ENCODE measurements at regions not wholly inside any gene's neighbourhood (a gene's known extent, or its start where the extent isn't known, plus 50 kb on each side); places are given as distances from the start of the nearest gene placed in this dataset.
"Not testable (repeated sequence)": the region's sequence is repeated elsewhere in the genome, so short reads cannot be mapped to it uniquely, and the experiment has no call there.

DNA sequence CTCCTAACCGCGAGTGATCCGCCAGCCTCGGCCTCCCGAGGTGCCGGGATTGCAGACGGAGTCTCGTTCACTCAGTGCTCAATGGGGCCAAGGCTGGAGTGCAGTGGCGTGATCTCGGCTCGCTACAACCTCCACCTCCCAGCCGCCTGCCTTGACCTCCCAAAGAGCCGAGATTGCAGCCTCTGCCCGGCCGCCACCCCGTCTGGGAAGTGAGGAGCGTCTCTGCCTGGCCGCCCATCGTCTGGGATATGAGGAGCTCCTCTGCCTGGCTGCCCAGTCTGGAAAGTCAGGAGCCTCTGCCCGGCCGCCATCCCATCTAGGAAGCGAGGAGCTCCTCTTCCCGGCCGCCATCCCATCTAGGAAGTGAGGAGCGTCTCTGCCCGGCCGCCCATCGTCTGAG, 58.8 kb upstream of the ANKRD30BL start:
- not testable (repeated sequence) for DNase-seq

DNA sequence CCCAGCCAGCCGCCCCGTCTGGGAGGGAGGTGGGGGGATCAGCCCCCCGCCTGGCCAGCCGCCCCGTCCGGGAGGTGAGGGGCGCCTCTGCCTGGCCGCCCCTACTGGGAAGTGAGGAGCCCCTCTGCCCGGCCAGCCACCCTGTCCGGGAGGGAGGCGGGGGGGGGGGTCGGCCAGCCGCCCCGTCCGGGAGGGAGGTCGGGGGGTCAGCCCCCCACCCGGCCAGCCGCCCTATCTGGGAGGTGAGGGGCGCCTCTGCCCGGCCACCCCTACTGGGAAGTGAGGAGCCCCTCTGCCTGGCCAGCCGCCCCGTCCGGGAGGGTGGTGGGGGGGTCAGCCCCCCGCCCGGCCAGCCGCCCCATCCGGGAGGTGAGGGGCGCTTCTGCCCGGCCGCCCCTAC, 60.1 kb upstream of the ANKRD30BL start:
- DNase-seq = not testable (repeated sequence)

DNA sequence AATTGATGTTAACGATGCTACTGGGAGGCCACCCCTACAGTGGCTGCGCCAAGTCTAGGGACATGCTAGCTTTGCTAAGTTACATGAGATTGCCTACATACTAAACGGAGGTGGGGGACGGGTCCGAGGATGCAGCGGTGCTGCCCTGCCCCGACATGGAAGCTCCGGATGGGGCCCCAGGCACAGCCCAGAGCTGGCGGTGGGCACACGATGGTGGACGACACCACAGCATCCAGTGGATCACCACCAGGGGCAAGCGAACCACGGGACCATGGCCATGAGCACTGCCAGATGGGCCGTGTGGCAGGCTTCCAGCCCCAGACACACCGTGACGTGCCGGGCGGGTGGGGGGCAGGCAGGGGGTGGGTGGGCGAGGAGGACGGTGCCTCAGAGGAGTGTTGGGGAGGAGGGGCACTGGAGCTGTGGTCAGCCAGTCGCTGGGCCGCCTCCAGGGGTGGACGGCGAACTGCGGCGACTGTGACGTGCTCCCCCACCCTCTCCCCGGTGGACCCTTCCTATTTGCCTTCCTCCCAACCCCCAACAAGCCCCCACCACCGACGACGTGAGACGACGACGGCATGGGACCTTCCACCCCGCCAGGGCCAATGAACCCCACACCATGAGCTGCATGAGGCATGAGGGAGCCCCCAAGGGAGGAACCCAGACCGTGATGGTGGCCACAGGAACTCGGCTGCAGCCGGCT, 90.6 kb upstream of the ANKRD30BL start:
- no peak for DNase-seq

DNA sequence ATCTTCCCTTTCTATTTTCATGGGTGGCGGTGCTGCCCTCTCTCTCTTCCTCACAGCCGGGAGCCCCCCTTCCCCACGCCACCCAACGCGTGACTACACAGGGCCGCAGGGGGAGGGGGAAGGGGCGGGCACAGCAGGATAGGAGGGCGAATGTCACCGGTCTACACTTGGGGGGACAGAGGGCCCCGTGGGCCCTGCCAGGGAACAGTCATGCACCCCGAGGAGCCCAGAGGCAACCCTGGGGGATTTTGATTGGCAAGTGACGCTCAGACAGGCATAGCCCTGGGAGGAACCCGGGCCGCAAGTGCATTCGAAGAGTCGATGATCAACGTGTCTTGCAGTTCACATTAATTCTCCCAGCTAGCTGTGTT, 91.1 kb upstream of the ANKRD30BL start:
- no peak for DNase-seq

DNA sequence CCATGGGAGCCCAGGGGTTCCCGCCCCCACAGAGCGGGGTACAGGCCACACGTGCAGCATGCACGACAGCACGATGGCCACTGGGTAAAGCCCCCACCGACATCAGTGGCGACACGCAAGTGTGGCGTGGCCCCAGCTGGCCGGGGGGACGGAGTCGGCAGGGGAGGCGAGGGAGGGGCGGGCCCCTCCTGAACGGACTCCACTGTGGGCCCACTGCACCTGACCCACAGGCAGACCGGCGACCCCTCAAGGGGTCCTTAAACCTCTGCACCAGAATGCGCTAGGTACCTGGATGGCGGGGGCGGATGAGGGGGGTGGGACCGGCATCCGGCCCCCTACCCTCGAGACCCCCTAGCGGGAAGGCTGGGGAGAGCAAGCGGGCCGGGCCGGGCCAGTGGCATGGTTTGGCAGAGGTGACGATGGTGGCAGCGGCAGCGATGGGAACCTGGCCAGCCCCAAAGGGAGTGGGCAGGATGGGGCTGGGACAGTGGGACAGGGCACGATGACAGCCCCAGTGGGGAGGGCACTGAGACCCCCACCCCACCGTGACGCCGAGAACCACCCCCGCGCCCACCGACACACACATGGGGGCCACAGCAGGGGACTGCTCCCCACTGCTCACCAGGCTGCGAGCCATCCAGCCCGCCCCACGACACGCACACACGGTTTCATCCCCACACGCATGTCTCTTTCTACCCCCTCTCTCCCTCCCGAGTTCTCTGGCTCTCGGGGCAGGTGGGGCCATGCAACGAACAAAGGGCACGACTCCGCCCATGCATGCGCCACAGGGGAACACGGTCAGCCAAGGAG, 91.9 kb upstream of the ANKRD30BL start:
- no peak for DNase-seq

DNA sequence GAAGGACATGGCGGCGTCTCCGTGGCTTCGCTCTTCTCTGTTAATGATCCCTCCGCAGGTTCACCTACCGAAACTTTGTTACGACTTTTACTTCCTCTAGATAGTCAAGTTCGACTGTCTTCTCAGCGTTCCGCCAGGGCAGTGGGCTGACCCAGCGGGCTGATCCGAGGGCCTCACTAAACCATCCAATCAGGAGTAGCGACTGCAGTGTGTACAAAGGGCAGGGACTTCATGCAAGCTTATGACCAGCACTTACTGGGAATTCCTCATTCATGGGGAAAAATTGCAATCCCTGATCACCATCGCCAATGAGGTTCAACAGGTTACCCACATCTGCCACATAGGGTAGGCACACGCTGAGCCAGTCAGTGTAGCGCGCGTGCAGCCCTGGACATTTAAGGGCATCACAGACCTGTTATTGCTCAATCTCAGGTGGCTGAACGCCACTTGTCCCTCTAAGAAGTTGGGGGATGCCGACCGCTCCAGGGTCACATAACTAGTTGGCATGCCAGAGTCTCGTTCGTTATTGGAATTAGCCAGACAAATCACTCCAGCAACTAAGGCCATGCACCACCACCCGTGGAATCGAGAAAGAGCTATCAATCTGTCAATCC, 92.7 kb upstream of the ANKRD30BL start:
- DNase-seq = not testable (repeated sequence)

DNA sequence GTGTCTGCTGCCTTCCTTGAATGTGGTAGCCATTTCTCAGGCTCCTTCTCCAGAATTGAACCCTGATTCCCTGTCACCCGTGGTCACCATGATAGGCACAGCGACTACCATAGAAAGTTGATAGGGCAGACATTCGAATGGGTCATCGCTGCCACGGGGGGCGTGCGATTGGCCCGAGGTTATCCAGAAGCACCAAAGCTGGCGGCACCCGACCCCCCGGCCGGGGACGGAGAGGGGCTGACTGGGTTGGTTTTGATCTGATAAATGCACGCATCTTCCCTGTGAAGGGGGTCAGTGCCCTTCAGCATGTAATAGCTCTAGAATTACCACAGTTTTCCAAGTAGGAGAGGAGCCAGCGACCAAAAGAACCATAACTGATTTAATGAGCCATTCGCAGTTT, 94.0 kb upstream of the ANKRD30BL start:
- DNase-seq = no peak

DNA sequence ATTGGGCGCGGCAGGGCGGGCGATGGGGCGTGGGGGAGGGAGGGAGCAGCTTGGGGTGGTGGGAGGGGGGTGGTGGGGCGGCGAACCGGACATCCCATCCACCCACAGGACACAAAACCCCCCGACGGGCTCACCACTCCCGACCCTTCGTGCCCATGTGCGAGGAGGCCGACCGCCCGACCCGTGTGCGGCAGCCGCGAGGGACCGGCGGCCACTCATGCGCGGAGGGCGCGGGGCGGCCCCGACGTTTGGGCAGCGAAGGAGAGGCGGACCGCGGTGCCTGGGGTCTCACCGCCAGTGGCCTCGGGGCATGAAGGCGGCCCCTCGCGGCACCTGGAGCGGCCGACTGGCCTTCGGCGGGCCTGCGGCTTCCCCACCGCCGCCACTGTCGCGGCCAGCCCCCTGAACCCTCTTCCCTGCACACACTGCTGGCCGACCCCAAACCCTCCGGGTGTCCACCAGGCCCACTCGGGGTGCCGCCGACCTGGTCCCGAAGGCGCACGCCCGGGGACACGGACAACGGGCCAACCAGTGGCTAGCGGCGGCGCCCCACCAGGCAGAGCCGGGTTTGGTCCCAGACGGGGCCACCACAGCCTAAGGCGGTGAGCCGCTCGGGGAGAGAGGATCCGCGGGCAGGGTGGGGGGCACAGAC, 94.6 kb upstream of the ANKRD30BL start:
- no peak for DNase-seq

DNA sequence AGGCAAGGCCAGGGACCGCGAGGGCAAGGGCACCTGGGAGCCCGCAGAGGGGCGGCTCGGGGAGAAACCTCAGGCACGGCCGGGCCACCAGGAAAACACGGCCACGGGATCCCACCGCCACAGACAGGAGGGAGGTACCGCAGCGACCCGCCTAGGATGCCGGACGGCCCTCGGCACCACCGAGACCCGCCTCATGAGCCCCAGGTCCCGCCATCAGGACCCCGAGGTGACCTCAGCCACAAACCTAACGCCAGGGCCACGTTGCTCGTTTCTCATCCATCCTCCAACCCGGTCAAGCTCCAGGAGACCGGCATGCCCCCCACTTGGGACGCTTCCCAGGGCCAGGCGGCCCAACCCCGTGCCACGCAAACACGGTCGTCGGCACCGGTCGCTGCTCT, 95.2 kb upstream of the ANKRD30BL start:
- DNase-seq = not testable (repeated sequence)

DNA sequence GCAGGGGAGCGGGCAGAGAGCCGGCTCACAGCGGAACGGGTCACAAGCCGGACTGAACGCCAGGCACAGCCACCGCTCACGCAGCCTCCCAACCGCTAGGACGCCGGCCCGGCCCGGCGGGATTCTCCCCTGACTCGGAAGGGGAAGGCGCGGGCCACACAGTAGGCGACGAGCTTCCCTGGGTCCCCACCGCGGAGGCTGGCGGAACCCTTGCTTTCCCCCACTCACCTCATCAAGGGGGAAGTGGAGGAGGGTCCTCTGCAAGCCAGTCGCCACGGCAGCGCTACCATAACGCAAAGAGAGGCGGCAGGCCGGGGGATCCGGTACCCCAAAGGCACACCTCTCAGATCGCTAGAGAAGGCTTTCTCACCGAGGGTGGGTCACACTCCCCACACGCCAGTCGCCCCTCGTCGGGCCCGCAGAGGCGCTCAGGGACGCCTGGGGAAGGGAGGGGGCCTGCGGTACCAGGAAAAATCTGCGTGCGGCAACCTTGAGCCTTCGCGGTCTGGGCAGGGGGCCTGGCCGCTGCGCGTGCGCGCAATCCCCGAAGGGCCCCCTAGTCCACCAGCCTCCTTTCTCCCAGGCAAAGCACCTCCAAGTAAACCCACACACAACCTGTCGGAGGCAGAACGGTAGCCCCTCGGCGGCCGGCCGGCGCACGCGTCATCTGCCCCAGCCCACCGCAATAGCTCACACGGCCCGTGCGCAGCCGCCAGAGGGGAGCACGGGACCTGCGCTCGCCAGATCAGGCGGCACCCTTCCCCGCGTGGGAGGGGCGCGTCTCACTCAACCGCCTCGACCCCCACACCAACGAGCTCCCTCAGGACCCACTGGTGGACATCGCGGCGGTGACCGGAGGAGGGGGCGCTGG, 95.8 kb upstream of the ANKRD30BL start:
- DNase-seq = not testable (repeated sequence)

DNA sequence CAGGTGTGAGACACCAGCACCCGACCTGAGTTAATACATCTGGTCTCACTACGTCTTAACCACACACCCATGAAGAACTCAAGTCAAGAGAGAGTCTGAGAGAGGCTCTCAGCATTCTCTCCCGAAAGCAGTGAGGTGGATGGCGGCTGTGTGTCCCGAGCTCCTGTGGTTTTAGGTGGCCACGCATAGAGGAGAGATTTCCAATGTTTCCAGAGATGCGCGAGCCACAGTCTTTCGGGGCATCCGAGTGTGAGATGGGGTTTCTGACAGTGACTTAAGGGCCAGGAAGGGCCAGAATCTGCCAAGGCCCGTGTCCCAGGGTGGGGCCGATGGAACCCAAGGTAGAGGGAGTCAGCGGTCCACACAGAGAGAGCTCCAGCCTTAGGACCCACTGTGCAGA, 97.5 kb upstream of the ANKRD30BL start:
- not testable (repeated sequence) for DNase-seq

DNA sequence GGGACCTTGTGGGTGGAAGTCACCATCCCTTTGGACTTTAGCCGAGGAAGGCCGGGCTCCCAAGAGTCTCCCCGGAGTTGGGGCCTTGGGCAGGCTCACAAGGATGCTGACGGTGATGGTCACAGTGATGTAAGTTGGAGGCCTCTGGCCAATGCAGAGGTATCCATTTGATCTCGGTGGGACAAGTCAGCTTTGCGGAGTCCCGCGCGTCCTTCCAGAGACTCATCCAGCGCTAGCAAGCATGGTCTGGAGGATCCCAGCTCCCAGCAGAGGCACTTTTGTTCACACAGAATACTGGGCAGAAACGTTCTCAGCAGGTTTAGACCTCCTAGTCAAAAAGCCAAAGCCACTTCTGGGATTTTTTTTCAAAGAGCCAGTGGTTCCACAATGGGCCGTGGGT, 103.8 kb upstream of the ANKRD30BL start:
- not testable (repeated sequence) for DNase-seq

DNA sequence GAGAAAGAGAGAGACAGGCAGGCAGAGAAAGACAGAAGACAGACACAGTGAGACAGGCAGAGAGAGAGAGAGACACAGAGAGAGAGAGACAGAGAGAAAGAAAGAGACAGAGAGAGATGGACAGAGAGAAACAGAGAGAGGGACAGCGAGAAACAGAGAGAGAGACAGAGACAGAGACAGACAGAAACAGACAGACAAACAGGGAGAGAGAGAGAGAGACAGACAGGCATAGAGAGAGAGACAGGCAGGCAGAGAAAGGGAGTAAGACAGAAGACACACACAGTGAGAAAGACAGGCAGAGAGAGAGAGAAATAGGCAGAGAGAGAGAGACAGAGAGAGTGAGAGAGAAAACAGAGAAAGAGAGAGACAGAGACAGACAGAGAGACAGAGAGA, 105.3 kb upstream of the ANKRD30BL start:
- DNase-seq = no peak

DNA sequence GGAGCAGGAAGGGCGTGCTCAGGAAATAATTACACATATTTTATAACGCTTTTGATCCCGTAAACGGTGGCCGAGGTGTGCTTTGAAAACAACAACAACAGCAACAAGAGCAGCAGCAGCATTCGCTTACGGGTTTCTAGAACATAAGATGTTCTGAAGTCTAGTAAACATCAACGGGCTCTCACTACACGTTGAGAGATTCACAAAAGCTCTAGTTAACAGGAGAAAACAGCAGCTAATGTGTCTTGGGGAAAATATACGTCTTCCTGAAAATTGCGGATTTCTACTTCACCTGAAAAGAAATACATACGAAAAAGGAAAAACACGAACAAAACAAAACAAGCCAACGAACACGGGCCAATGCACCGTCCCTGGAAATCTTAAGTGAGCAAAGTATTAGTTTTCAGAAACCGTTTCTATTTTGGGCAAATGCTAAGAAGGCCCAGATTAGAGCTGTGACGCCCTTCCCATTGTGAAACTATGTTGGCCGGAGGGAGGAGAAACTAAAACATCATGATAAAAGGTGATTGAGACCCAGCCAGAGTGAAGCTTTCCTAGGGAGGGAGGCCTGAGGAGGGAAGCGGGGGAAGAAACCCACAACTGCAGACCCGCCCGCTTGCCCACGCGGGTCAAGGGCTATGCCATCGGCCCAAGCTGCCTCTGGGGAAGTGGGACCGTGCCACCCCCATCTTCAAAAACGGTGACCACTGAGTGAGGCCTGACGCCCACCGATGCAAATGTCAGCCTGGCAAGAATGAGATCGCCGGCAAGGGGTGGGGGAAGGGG, 105.9 kb upstream of the ANKRD30BL start:
- not testable (repeated sequence) for DNase-seq

DNA sequence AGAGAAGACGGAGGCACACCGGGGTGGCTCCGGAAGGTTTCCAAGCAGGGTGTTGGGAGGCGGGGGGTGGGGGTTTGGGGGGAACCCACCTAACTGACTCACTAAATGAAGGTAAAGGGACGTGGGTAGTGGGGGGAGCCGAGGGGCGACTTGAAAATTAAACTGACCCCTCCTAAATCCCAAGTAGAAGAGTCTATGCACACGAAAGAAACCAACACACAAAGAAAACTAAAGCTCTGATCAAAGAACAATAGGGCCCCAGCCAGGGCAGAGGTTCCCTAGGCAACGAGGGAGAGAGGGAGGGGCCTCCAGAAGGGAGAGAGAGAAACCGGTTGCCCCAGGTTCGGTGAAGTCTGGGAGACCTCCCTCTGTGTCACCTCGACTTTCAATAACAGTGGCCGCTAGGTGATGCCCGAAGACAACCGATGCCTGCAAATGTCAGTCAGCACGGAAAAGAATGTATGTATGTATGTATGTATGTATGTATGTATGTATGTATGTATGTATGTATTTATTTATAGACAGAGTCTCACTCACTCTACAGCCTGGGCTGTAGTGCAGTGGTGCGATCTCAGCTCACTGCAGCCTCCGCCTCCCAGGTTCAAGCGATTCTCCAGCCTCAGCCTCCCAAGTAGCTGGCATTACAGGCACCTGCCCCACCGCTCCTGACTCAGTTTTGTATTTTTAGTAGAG, 106.7 kb upstream of the ANKRD30BL start:
- not testable (repeated sequence) for DNase-seq

DNA sequence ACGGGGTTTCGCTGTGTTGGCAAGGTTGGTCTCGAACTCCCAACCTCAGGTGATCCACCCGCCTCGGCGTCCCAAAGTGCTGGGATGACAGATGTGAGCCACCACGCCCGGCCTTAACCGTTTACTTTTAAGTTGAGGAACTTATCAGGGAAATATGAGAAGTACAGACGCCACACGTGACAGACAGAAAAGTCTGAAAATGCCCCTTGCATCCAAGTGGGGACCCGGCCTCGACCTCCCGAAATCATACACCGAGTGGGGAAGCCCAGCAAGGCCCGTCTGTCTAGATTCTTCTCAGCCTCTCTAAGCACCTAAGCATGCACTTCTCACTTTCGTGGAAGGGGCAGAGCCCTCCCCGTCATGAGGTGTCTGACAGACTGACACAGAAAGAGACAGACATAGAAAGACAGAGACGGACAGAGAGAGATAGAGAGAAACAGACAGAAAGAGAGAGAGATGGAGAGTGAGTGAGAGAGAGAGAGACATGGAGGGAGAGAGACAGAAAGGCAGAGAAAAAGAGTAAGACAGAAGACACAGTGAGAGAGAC, 107.3 kb upstream of the ANKRD30BL start:
- DNase-seq = no peak

DNA sequence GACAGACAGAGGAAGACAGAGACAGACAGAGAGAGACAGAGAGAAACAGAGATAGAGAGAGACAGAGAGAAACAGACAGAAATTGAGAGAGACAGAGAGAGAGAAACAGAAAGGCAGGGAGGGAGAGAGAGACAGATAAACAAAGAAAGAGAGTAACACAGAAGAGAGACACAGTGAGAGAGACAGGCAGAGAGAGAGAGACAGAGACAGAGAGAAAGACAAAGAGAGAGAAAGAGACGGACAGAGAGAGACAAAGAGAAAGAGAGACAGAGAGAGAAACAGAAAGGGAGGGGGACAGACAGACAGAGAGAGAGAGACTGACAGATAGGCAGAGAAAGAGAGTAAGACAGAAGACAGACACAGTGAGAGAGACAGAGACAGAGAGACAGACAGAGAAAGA, 108.5 kb upstream of the ANKRD30BL start:
- no peak for DNase-seq

DNA sequence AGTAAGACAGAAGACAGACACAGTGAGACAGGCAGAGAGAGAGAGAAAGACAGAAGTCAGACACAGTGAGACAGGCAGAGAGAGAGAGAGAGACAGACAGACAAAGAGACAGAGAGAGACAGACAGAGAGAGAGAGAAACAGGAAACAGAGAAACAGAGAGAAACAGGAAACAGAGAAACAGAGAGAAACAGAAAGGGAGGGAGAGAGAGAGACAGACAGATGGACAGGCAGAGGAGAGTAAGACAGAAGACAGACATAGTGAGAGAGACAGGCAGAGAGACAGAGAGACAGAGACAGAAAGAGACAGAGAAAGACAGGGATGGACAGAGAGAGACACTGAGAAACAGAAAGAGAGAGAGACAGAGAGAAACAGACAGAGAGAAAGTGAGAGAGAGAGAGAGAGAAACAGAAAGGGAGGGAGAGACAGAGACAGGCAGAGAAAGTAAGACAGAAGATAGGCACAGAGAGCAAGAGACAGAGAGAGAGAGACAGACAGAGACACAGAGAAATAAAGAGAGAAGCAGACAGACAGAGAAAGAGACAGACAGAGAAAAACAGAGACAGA, 109.3 kb upstream of the ANKRD30BL start:
- DNase-seq = no peak

DNA sequence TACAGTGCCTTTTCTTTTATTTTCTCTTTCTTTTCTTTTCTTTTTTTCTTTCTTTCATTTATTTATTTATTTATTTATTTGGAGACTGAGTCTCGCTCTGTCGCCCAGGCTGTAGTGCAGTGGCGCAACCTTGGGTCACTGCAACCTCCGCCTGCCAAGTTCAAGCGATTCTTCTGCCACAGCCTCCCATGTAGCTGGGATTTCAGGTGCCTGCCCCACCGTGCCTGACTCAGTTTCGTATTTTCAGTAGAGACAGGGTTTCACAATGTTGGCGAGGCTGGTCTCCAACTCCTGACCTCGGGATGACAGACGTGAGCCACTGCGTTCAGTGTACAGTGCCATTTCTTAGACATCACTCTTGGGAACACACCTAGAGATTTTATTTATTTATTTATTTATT, 110.0 kb upstream of the ANKRD30BL start:
- DNase-seq = not testable (repeated sequence)

DNA sequence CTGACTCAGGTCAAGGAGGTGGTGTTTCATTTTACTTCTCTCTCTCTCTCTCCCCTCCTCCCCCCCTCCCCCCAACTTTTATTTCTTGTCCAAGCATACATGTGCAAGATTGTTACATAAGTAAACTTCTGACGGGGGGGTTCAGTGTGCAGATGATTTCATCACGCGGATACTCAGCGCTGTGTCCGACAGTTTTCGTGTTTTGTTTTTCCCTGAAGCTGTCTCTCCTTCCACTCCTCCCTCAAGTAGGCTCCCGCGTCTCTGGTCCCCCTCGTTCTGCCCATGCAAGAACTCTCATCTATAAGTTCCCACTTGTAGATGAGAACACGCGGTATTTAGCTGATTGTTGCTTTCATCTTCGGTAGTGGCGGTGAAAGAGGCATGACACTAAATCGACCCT, 111.0 kb upstream of the ANKRD30BL start:
- no peak for DNase-seq
